ENCODE measurements at regions not wholly inside any gene's neighbourhood (a gene's known extent, or its start where the extent isn't known, plus 50 kb on each side); places are given as distances from the start of the nearest gene placed in this dataset.
"Not testable (repeated sequence)": the region's sequence is repeated elsewhere in the genome, so short reads cannot be mapped to it uniquely, and the experiment has no call there.

GRCh38 chr10:36496758-36497157 is 628.6 kb upstream of the ANKRD30A start:
- no peak for DNase-seq (ENCODE audit: low read depth in 3 of 3)

DNA sequence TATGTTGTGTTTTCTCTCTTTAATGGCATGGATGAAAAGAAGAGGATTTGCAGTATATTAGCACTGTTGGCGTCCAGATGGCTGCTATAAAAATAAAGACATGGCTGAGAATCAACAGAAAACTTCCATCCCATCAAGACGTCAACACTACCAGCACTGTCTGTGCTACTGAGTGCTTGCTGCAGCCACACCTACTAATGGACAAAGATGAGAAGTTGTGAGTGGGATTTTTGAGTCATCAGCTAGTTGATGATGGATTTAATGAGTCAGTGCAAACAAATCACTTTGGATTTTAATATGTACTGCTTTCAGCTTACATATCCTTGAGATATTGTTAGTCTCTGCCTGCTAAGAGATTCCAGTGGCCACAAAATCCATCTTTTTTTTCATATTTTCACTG is 631.0 kb upstream of the ANKRD30A start:
- DNase-seq (ENCODE audit: low read depth in 3 of 3): no peak

GRCh38 chr10:36493516-36493880 is 631.9 kb upstream of the ANKRD30A start:
- DNase-seq (ENCODE audit: low read depth in 3 of 3): no peak

- DNase-seq (ENCODE audit: low read depth in 3 of 3): no peak
These were observed 632.5 kb upstream of the ANKRD30A start for GRCh38 chr10:36492590-36493515.

DNA sequence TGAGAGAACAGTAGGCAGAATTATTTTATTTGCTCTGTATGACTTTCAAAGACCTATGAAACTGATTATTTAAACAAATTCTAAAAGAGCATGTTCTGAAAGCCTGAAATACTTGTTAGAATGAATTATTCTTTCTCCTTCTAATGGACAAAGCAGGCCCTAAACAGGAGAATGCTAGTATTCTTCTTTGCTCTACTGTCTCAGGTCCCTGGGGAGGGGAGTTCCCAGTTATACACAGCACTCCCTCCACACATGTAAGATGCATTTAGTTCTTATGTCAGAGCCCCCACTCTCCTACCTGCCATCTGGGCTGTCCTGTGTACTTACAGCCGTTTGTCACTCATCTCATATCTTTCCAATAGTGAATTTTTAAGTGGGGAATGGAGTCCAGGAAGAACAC is 633.5 kb upstream of the ANKRD30A start:
- no peak for DNase-seq (ENCODE audit: low read depth in 3 of 3)

- DNase-seq (ENCODE audit: low read depth in 3 of 3): no peak
These were observed 635.7 kb upstream of the ANKRD30A start for GRCh38 chr10:36489611-36490228.

DNA sequence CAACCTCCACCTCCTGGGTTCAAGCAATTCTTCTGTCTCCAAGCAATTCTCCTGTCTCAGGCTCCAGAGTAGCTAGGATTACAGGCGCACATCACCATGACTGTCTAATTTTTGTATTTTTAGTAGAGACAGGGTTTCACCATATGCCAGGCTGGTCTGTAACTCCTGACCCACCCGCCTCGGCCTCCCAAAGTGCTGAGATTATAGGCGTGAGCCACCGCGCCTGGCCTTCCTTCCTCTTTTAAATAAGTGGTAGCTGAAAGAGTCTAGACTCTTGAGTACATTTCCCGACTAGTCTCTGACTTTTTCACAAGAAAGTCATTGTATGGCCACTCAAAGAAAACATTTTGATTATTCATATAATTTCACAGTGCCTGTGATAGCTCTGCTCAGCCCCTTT is 636.2 kb upstream of the ANKRD30A start:
- DNase-seq (ENCODE audit: low read depth in 3 of 3): no peak

GRCh38 chr10:36488579-36488978 is 636.8 kb upstream of the ANKRD30A start:
- no peak for DNase-seq (ENCODE audit: low read depth in 3 of 3)

DNA sequence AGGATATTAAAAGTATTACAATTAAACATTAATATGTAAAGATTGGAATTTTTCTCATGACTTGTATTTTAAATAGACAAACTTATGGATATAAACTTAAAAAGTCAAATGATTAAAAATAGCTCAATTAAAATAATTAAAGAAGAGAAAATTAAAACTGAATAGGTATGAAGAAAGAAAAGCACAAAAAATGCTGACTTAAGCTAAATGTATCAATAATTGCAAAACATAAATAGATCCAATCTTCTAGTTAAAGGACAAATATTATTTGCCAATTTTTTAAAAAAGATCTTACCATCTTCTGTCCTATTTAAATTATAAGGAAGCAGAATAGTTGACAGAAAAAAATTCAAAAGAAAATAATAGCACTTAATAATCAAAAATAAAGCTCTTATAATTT is 646.3 kb upstream of the ANKRD30A start:
- no peak for DNase-seq (ENCODE audit: low read depth in 3 of 3)

GRCh38 chr10:36476399-36476798 is 649.0 kb upstream of the ANKRD30A start:
- no peak for DNase-seq (ENCODE audit: low read depth in 3 of 3)

DNA sequence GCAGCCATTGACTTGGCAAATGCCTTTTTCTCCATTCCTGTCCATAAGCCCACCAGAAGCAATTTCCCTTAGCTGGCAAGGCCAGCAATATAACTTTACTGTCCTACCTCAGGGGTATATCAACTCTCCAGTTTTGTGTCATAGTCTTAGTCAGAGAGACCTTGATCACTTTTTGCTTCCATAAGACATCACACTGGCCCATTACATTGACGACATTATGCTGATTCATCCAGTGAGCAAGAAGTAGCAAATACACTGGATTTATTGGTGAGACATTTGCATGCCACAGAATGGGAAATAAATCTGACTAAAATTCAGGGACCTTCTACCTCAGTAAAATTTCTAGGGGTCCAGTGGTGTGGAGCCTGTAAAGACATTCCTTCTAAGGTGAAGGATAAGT is 649.7 kb upstream of the ANKRD30A start:
- no peak for DNase-seq (ENCODE audit: low read depth in 3 of 3)

DNA sequence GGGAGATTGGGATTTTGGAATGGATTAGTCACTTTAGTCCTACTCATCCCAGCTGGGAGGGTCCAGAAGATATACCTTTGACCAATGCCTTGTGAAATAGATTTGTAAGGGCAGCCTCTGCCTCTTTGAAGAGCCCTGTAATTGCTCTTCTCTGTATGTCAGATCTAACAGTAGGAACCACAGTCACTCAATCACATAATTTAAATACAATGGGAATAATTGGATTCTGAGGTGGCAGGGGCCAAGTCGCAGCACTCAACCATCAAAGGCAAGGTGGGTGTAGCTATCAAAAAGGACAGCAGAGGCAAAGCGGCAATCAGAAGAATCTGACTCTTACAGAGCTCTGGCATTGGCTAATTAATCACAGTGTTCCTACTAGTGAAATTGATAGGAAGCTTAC is 650.9 kb upstream of the ANKRD30A start:
- no peak for DNase-seq (ENCODE audit: low read depth in 3 of 3)

- no peak for DNase-seq (ENCODE audit: low read depth in 3 of 3)
These were observed 652.3 kb upstream of the ANKRD30A start for GRCh38 chr10:36473122-36473521.

DNA sequence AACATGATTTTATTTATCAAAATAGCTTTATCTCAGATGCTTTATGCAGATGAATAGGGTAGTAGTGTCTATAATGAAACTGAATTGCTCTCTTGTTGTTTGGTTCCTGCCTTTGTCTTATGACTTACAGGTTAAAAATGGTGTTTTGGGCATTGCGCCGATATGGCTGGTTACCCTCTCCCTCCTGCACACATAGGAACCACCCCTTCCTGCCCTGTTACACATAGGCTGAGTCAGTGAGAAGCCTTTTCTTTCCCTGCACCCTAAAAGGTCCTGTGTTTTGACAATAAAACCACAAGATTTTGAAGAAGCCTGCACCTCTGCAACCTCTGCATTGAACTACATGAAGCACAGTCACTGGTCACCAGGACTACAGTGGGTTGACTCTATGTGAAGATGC is 655.8 kb upstream of the ANKRD30A start:
- DNase-seq (ENCODE audit: low read depth in 3 of 3): no peak

DNA sequence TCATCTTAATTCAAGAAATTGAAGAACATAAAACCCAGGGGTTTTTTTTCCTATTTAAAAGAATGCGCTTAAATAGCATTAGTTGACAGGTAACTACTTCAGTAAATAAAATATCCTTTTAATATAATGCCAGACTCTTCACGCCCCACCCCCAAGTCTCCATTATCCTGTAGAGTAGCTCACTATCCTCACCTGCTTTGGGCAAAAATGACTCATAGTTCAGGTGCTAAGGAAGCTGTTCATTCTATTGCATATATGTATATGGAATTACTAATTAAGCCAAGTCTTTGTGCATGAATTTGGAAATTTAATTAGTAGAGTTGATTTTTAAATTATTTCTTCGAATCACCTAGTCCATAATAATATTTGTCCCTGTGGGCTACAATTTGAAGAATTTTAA is 656.8 kb upstream of the ANKRD30A start:
- DNase-seq (ENCODE audit: low read depth in 3 of 3): no peak

GRCh38 chr10:36465604-36466379 is 659.6 kb upstream of the ANKRD30A start:
- no peak for DNase-seq (ENCODE audit: low read depth in 3 of 3)

GRCh38 chr10:36464291-36464690 is 661.1 kb upstream of the ANKRD30A start:
- no peak for DNase-seq (ENCODE audit: low read depth in 3 of 3)

DNA sequence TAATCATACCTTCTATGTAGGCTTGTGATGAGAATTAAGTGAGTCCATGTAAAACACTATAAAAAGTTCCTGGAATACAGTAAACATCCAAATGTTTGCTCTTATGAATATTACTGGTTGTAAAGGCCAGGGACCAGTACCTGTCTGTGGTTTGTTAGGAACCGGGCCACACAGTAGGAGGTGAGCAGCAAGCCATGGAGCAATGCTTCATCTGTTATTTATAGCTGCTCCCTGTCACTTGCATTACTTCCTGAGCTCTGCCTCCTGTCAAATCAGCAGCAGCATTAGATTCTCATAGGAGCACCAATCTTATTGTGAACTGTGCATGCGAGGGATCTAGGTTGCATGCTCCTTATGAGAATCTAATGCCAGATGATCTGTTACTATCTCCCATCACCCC is 662.0 kb upstream of the ANKRD30A start:
- no peak for DNase-seq (ENCODE audit: low read depth in 3 of 3)

- DNase-seq (ENCODE audit: low read depth in 3 of 3): no peak
These were observed 663.2 kb upstream of the ANKRD30A start for GRCh38 chr10:36462194-36462593.

DNA sequence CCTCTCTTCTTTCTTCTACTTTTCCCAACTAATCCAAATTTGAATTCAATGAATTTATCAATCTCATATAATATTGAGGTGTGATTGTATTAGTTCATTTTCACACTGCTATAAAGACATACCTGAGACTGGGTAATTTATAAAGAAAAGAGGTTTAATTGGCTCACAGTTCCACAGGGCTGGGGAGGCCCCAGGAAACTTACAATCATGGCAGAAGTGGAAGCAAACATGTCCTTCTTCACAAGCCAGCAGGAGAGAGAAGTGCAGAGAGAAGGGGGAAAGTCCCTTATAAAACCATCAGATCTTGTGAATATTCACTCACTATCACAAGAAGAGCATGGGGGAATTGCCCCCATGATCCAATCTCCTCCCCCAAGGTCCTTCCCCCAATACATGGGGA is 667.0 kb upstream of the ANKRD30A start:
- not testable (repeated sequence) for DNase-seq (ENCODE audit: low read depth in 3 of 3)

- DNase-seq (ENCODE audit: low read depth in 3 of 3): no peak
These were observed 667.6 kb upstream of the ANKRD30A start for GRCh38 chr10:36457751-36458150.

DNA sequence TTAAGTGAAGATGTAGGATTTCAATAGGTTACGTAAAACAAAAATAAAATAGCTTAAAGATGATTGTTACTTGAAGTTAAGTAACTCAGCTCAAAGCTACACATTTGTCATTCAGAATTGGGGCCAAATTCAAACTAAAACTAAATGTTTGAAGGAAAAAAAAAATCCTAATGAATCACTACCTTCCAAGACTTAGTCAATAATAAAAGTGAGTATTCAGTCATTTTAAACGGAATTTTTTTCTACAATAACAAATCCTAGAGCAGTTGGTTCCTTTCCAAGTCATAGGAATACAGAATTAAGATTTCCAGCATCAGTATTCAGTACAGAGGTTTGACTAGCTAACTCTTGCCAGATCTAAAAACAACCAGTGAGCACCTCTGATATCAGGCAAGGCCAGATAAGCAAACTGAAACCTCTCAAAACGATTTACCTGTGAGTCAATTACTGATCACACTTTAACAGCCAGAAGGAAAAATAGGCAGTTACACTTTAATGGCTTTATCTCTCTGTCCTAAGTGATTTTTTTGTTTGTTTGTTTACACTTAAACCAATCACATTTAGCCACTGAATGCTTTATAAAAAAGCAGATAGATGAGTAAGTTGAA is 669.8 kb upstream of the ANKRD30A start:
- DNase-seq (ENCODE audit: low read depth in 3 of 3): no peak

Measured in stimulated activated CD4-positive, alpha-beta T cell treated with anti-CD3 and anti-CD28 coated beads, TNF-alpha, amount 100 ng/mL, for 4 hours (primary cell).